Omental fat pad (tissue), 1 donor: ENCODE measurements at regions not wholly inside any gene's neighbourhood (a gene's known extent, or its start where the extent isn't known, plus 50 kb on each side); places are given as distances from the start of the nearest gene placed in this dataset. TPM values are rescaled to one million over a fixed set of nuclear protein-coding genes. Genes with fewer than 3 reads are reported as not detected.

Experiments used
- small RNA-seq: library from RNA; depleted of rRNA; stranded (forward); fragments of <200 nt; gene quantifications from one replicate; pipeline ENCODE3, GENCODE V24; 2016

Small RNA genes lying in the stretch of these regions (small RNA-seq; reads per million reads assigned to genes)
- gene RF00554, result not detected
